Vagina (tissue), 2 donors: ENCODE measurements at regions not wholly inside any gene's neighbourhood (a gene's known extent, or its start where the extent isn't known, plus 50 kb on each side); places are given as distances from the start of the nearest gene placed in this dataset.

Experiments
- DNase-seq, 2 donors: peaks; one replicate each; pipeline ENCODE4 v3.0.0-alpha.2; 2017; ENCODE audit errors: extremely low spot score in 2 of 2
- H3K27ac ChIP-seq: fragments of 200-600 bp; sonication (generic); one replicate; pipeline ENCODE4 v1.5.1; 2019
- H3K27me3 ChIP-seq: fragments of 200-600 bp; sonication (generic); one replicate; pipeline ENCODE4 v1.5.1; 2019
- H3K36me3 ChIP-seq, 2 donors: fragments of 200-600 bp; sonication (generic); one replicate each; pipeline ENCODE4 v1.5.1; 2017 to 2019
- H3K4me1 ChIP-seq: fragments of 200-600 bp; sonication (generic); one replicate; pipeline ENCODE4 v1.5.1; 2019
- H3K4me3 ChIP-seq, 2 donors: fragments of 200-600 bp; sonication (generic); 1 replicate in 1 of 2; 2 replicates in 1 of 2; pipeline ENCODE4 v1.5.1; 2016 to 2019
- H3K9me3 ChIP-seq: fragments of 200-600 bp; sonication (generic); one replicate; pipeline ENCODE4 v1.5.1; 2019
- CTCF ChIP-seq, 3 experiments: fragments of 450-650 bp in 2 of 3; fragments of 200-600 bp in 1 of 3; sonication (generic) in 1 of 3; IDR thresholded peaks; one replicate each; pipeline ENCODE4 v1.5.1; 2017 to 2019; ENCODE audit warnings: antibody characterized with exemption in 3 of 3, mild to moderate bottlenecking in 2 of 3, moderate library complexity in 2 of 3
- POLR2A ChIP-seq, 2 donors: fragments of 450-650 bp; IDR thresholded peaks; one replicate each; pipeline ENCODE4 v1.6.1; 2017; ENCODE audit warnings: antibody characterized with exemption in 2 of 2, mild to moderate bottlenecking in 2 of 2, moderate library complexity in 2 of 2
- POLR2AphosphoS5 ChIP-seq, 2 donors: sonication (generic); formaldehyde crosslinking; IDR thresholded peaks; one replicate each; pipeline ENCODE4 v1.9.0; 2017; ENCODE audit warnings: antibody characterized with exemption in 2 of 2, mild to moderate bottlenecking in 2 of 2, low read depth in 1 of 2; ENCODE audit not compliant: insufficient read depth in 1 of 2
- intact Hi-C: fragments of 100-400 bp; cut with DNase I; formaldehyde crosslinking; loops from one replicate; pipeline ENCODE4 v1.15.1; 2023

- H3K36me3 ChIP-seq: no peaks in the 10 kb centered on the region
- TF ChIP-seq POLR2AphosphoS5 (IDR thresholded peaks at IDR 0.05; ENCODE audit: insufficient read depth in 1 of 2, low read depth in 1 of 2): no peak
- no peak for TF ChIP-seq CTCF (IDR thresholded peaks at IDR 0.05)
- no peak for DNase-seq
- intact Hi-C loops: no loop called here
- H3K27me3 ChIP-seq: no peaks in the 10 kb centered on the region
- H3K27ac ChIP-seq: no peak overlapping the region
- no peak overlapping the region for H3K4me3 ChIP-seq
- H3K4me1 ChIP-seq: no peaks in the 10 kb centered on the region
- H3K9me3 ChIP-seq: no peaks in the 10 kb centered on the region
Measured at GRCh38 chr21:35770101-35770945, 290.0 kb downstream of the SETD4 start.

GRCh38 chr21:35768187-35768586 is 292.1 kb downstream of the SETD4 start:
- intact Hi-C loops: no loop called here
- Histone ChIP-seq H3K27me3 (no peaks in the 10 kb centered on the region), H3K4me1 (no peaks in the 10 kb centered on the region), H3K4me3 (no peak overlapping the region), H3K36me3 (no peaks in the 10 kb centered on the region), H3K9me3 (no peaks in the 10 kb centered on the region), H3K27ac (no peak overlapping the region)
- no peak for TF ChIP-seq POLR2A (IDR thresholded peaks at IDR 0.05)
- no peak for TF ChIP-seq CTCF (IDR thresholded peaks at IDR 0.05)
- TF ChIP-seq POLR2AphosphoS5 (IDR thresholded peaks at IDR 0.05; ENCODE audit: insufficient read depth in 1 of 2, low read depth in 1 of 2): no peak
- no peak for DNase-seq

GRCh38 chr21:35764586-35764985 is 295.7 kb downstream of the SETD4 start:
- Histone ChIP-seq H3K4me1 (no peaks in the 10 kb centered on the region), H3K4me3 (no peak overlapping the region), H3K27me3 (no peaks in the 10 kb centered on the region), H3K27ac (no peak overlapping the region), H3K36me3 (no peaks in the 10 kb centered on the region), H3K9me3 (no peaks in the 10 kb centered on the region)
- TF ChIP-seq POLR2A (IDR thresholded peaks at IDR 0.05): no peak
- TF ChIP-seq POLR2AphosphoS5 (IDR thresholded peaks at IDR 0.05; ENCODE audit: insufficient read depth in 1 of 2, low read depth in 1 of 2): no peak
- no peak for TF ChIP-seq CTCF (IDR thresholded peaks at IDR 0.05)
- DNase-seq: no peak
- intact Hi-C loops: no loop called here

- TF ChIP-seq CTCF (IDR thresholded peaks at IDR 0.05) (no peak), POLR2A (IDR thresholded peaks at IDR 0.05) (no peak), POLR2AphosphoS5 (IDR thresholded peaks at IDR 0.05; ENCODE audit: insufficient read depth in 1 of 2, low read depth in 1 of 2) (no peak)
- no peak for DNase-seq
- Histone ChIP-seq H3K4me3 (no peak overlapping the region), H3K36me3 (no peaks in the 10 kb centered on the region), H3K4me1 (no peaks in the 10 kb centered on the region), H3K27ac (no peak overlapping the region), H3K27me3 (no peaks in the 10 kb centered on the region), H3K9me3 (no peaks in the 10 kb centered on the region)
- intact Hi-C loops: no loop called here
Measured at GRCh38 chr21:35764077-35764476, 296.2 kb downstream of the SETD4 start.

GRCh38 chr21:35754583-35754982 is 305.7 kb downstream of the SETD4 start:
- intact Hi-C loops: no loop called here
- no peak overlapping the region for H3K27ac ChIP-seq
- no peaks in the 10 kb centered on the region for H3K27me3 ChIP-seq
- H3K4me1 ChIP-seq: no peaks in the 10 kb centered on the region
- TF ChIP-seq POLR2A (IDR thresholded peaks at IDR 0.05) (no peak), CTCF (IDR thresholded peaks at IDR 0.05) (no peak), POLR2AphosphoS5 (IDR thresholded peaks at IDR 0.05; ENCODE audit: insufficient read depth in 1 of 2, low read depth in 1 of 2) (no peak)
- no peaks in the 10 kb centered on the region for H3K9me3 ChIP-seq
- H3K36me3 ChIP-seq: no peaks in the 10 kb centered on the region
- DNase-seq: no peak
- no peak overlapping the region for H3K4me3 ChIP-seq
